T-cell (primary cell): ENCODE measurements at regions not wholly inside any gene's neighbourhood (a gene's known extent, or its start where the extent isn't known, plus 50 kb on each side); places are given as distances from the start of the nearest gene placed in this dataset.
"Not testable (repeated sequence)": the region's sequence is repeated elsewhere in the genome, so short reads cannot be mapped to it uniquely, and the experiment has no call there.

Experiments
- ATAC-seq, 4 experiments: fragments of 200-7000 bp in 3 of 4; fragments of 150-1000 bp in 1 of 4; cut with Tn5 transposase; replicated peaks in 1 of 4; 1 replicate in 3 of 4; 2 replicates in 1 of 4; pipeline ENCODE4 v1.10.0; 2021; ENCODE audit warnings: moderate library complexity in 3 of 4, mild to moderate bottlenecking in 2 of 4, moderate number of reproducible peaks in 1 of 4
- CTCF ChIA-PET, 2 donors: fragments of 300-600 bp; sonication (Branson Sonifier 250); formaldehyde crosslinking; loops; one replicate each; lab custom pipeline; 2022; ENCODE audit warnings: antibody characterized with exemption in 2 of 2; lab: Charles Lee
- POLR2A ChIA-PET, 2 donors: fragments of 300-600 bp; sonication (Branson Sonifier 250); formaldehyde crosslinking; loops; one replicate each; lab custom pipeline; 2022; ENCODE audit warnings: antibody characterized with exemption in 2 of 2; lab: Charles Lee
- DNase-seq, 35 experiments: peaks; one replicate each; pipeline versions ENCODE4 v3.0.0 to v3.0.0-alpha.2; 2013 to 2023
- H3K27ac ChIP-seq: one replicate; pipeline ENCODE4 v1.5.1; 2013; ENCODE audit warnings: low read length
- H3K27me3 ChIP-seq, 2 experiments: replicated peaks in 1 of 2; 1 replicate in 1 of 2; 2 replicates in 1 of 2; pipeline versions ENCODE4 v1.6.1 to v1.7.0; 2013; ENCODE audit warnings: low read length in 1 of 2, mixed read lengths in 1 of 2; ENCODE audit not compliant: control insufficient read depth in 2 of 2, insufficient read depth in 2 of 2; ENCODE audit errors: extremely low read depth in 1 of 2
- H3K36me3 ChIP-seq, 2 donors: 1 replicate in 1 of 2; 2 replicates in 1 of 2; pipeline versions ENCODE4 v1.6.1 to v1.7.0; 2013; ENCODE audit warnings: low read length in 1 of 2; ENCODE audit not compliant: control insufficient read depth in 2 of 2, insufficient read depth in 1 of 2; ENCODE audit errors: extremely low read depth in 1 of 2
- H3K4me1 ChIP-seq, 2 experiments: 1 replicate in 1 of 2; 2 replicates in 1 of 2; pipeline versions ENCODE4 v1.6.1 to v1.7.0; 2013; ENCODE audit warnings: low read length in 2 of 2, mixed read lengths in 1 of 2; ENCODE audit not compliant: insufficient read depth in 2 of 2, control insufficient read depth in 1 of 2; ENCODE audit errors: extremely low read depth in 1 of 2
- H3K4me3 ChIP-seq, 2 donors: 1 replicate in 1 of 2; 2 replicates in 1 of 2; pipeline versions ENCODE4 v1.5.1 to v1.7.0; 2013; ENCODE audit warnings: mild to moderate bottlenecking in 2 of 2, low read length in 1 of 2, moderate library complexity in 1 of 2; ENCODE audit not compliant: control insufficient read depth in 1 of 2; ENCODE audit errors: extremely low read depth in 1 of 2
- H3K9me3 ChIP-seq: 2 replicates; pipeline ENCODE4 v1.7.0; 2013
- H3K27ac Mint-ChIP-seq, 2 donors: one replicate each; pipeline ENCODE4 v1.8.0; 2020 to 2021; ENCODE audit warnings: mild to moderate bottlenecking in 2 of 2, mixed read lengths in 2 of 2
- H3K27me3 Mint-ChIP-seq, 2 donors: one replicate each; pipeline ENCODE4 v1.8.0; 2021 to 2022; ENCODE audit warnings: mixed read lengths in 2 of 2
- H3K36me3 Mint-ChIP-seq: one replicate; pipeline ENCODE4 v1.8.0; 2021; ENCODE audit warnings: mixed read lengths
- H3K4me1 Mint-ChIP-seq, 3 donors: one replicate each; pipeline ENCODE4 v1.8.0; 2020 to 2022; ENCODE audit warnings: mixed read lengths in 3 of 3, mild to moderate bottlenecking in 1 of 3
- H3K4me3 Mint-ChIP-seq, 3 donors: one replicate each; pipeline ENCODE4 v1.8.0; 2020 to 2022; ENCODE audit warnings: mild to moderate bottlenecking in 3 of 3, mixed read lengths in 3 of 3, moderate library complexity in 3 of 3
- H3K9me3 Mint-ChIP-seq, 3 donors: one replicate each; pipeline ENCODE4 v1.8.0; 2020 to 2022; ENCODE audit warnings: mixed read lengths in 3 of 3
- WGBS: methylation state at CpG from one replicate; pipeline ENCODE4 v1.1.5; 2013; ENCODE audit warnings: missing lambda C conversion rate; ENCODE audit not compliant: insufficient coverage; 5-methylcytosine and 5-hydroxymethylcytosine counted together

- Histone ChIP-seq H3K27me3 (no peaks in the 10 kb centered on the region), H3K4me3 (no peak overlapping the region), H3K27ac (no peak overlapping the region), H3K9me3 (no peaks in the 10 kb centered on the region), H3K4me1 (no peaks in the 10 kb centered on the region), H3K36me3 (no peaks in the 10 kb centered on the region)
- H3K4me1 Mint-ChIP-seq = no peaks in the 10 kb centered on the region
- no peak overlapping the region for H3K4me3 Mint-ChIP-seq
- H3K36me3 Mint-ChIP-seq = no peaks in the 10 kb centered on the region
- ChIA-PET CTCF (no interaction called here), POLR2A (no interaction called here)
- no peaks in the 10 kb centered on the region for H3K27me3 Mint-ChIP-seq
- WGBS = no CpG with 5 or more reads among the region's 1 CpG
- no peak for DNase-seq
- no peak overlapping the region for H3K27ac Mint-ChIP-seq
- ATAC-seq = no peak
- H3K9me3 Mint-ChIP-seq = peaks cover 0 to 19% (median 15%) of the 10 kb centered on the region in 3 donors
Observed at GRCh38 chr13:62781866-62782265, 1366.2 kb upstream of the PCDH20 start.

GRCh38 chr13:62779161-62779560, 1363.5 kb upstream of the PCDH20 start:
- ChIA-PET POLR2A (no interaction called here), CTCF (no interaction called here)
- ATAC-seq (no peak), DNase-seq (no peak)
- H3K9me3 Mint-ChIP-seq = peaks cover 0 to 18% (median 14%) of the 10 kb centered on the region in 3 donors
- no peaks in the 10 kb centered on the region for H3K4me1 Mint-ChIP-seq
- no peak overlapping the region for H3K27ac ChIP-seq
- no peaks in the 10 kb centered on the region for H3K4me1 ChIP-seq
- H3K9me3 ChIP-seq = no peaks in the 10 kb centered on the region
- no peak overlapping the region for H3K27ac Mint-ChIP-seq
- H3K36me3 ChIP-seq = no peaks in the 10 kb centered on the region
- 100% methylated on average over 1 of the region's 6 CpGs for WGBS
- H3K4me3 ChIP-seq = no peak overlapping the region
- no peaks in the 10 kb centered on the region for H3K36me3 Mint-ChIP-seq
- H3K27me3 ChIP-seq = no peaks in the 10 kb centered on the region
- H3K4me3 Mint-ChIP-seq = no peak overlapping the region
- no peaks in the 10 kb centered on the region for H3K27me3 Mint-ChIP-seq

GRCh38 chr13:62767473-62767872, 1351.8 kb upstream of the PCDH20 start:
- Mint-ChIP-seq H3K27ac (no peak overlapping the region), H3K4me3 (no peak overlapping the region), H3K4me1 (no peaks in the 10 kb centered on the region), H3K9me3 (peaks cover 5 to 14% (median 13%) of the 10 kb centered on the region in 3 donors), H3K36me3 (no peaks in the 10 kb centered on the region), H3K27me3 (no peaks in the 10 kb centered on the region)
- Histone ChIP-seq H3K27ac (no peak overlapping the region), H3K9me3 (no peaks in the 10 kb centered on the region), H3K36me3 (no peaks in the 10 kb centered on the region), H3K27me3 (no peaks in the 10 kb centered on the region), H3K4me1 (no peaks in the 10 kb centered on the region), H3K4me3 (no peak overlapping the region)
- ChIA-PET POLR2A (no interaction called here), CTCF (no interaction called here)
- no peak for DNase-seq
- 94% methylated on average over 8 of the region's 9 CpGs for WGBS
- no peak for ATAC-seq

- ATAC-seq (no peak), DNase-seq (no peak)
- Histone ChIP-seq H3K4me3 (no peak overlapping the region), H3K4me1 (no peaks in the 10 kb centered on the region), H3K36me3 (no peaks in the 10 kb centered on the region), H3K27me3 (no peaks in the 10 kb centered on the region), H3K9me3 (no peaks in the 10 kb centered on the region), H3K27ac (no peak overlapping the region)
- ChIA-PET CTCF (no interaction called here), POLR2A (no interaction called here)
- H3K27me3 Mint-ChIP-seq = no peaks in the 10 kb centered on the region
- H3K4me3 Mint-ChIP-seq = no peak overlapping the region
- H3K36me3 Mint-ChIP-seq = no peaks in the 10 kb centered on the region
- H3K9me3 Mint-ChIP-seq = peaks cover 12 to 33% (median 25%) of the 10 kb centered on the region in 3 donors
- H3K27ac Mint-ChIP-seq = no peak overlapping the region
- H3K4me1 Mint-ChIP-seq = no peaks in the 10 kb centered on the region
- WGBS = no CpG with 5 or more reads among the region's 1 CpG
Observed at GRCh38 chr13:62760724-62761123, 1345.1 kb upstream of the PCDH20 start.

- POLR2A ChIA-PET = no interaction called here
- Histone ChIP-seq H3K9me3 (no peaks in the 10 kb centered on the region), H3K36me3 (no peaks in the 10 kb centered on the region), H3K27me3 (no peaks in the 10 kb centered on the region), H3K27ac (no peak overlapping the region), H3K4me3 (no peak overlapping the region), H3K4me1 (no peaks in the 10 kb centered on the region)
- no CpG with 5 or more reads among the region's 2 CpGs for WGBS
- H3K9me3 Mint-ChIP-seq = peaks cover 7 to 9% (median 7%) of the 10 kb centered on the region in 3 donors
- ATAC-seq = no peak
- no peak for DNase-seq
- no peaks in the 10 kb centered on the region for H3K27me3 Mint-ChIP-seq
- CTCF ChIA-PET = no interaction called here
- no peak overlapping the region for H3K27ac Mint-ChIP-seq
- no peaks in the 10 kb centered on the region for H3K4me1 Mint-ChIP-seq
- H3K36me3 Mint-ChIP-seq = no peaks in the 10 kb centered on the region
- H3K4me3 Mint-ChIP-seq = no peak overlapping the region
Observed at GRCh38 chr13:62747629-62748028, 1332.0 kb upstream of the PCDH20 start.

GRCh38 chr13:62747152-62747551, 1331.5 kb upstream of the PCDH20 start:
- DNase-seq (no peak), ATAC-seq (no peak)
- no peaks in the 10 kb centered on the region for H3K36me3 Mint-ChIP-seq
- ChIA-PET CTCF (no interaction called here), POLR2A (no interaction called here)
- H3K9me3 Mint-ChIP-seq = peaks cover 7 to 9% (median 7%) of the 10 kb centered on the region in 3 donors
- no peak overlapping the region for H3K27ac Mint-ChIP-seq
- H3K27me3 ChIP-seq = no peaks in the 10 kb centered on the region
- WGBS = 74% methylated on average over 2 of the region's 2 CpGs
- no peaks in the 10 kb centered on the region for H3K27me3 Mint-ChIP-seq
- H3K27ac ChIP-seq = no peak overlapping the region
- H3K36me3 ChIP-seq = no peaks in the 10 kb centered on the region
- no peaks in the 10 kb centered on the region for H3K4me1 ChIP-seq
- H3K4me1 Mint-ChIP-seq = no peaks in the 10 kb centered on the region
- H3K9me3 ChIP-seq = no peaks in the 10 kb centered on the region
- H3K4me3 ChIP-seq = no peak overlapping the region
- no peak overlapping the region for H3K4me3 Mint-ChIP-seq

- POLR2A ChIA-PET, H3K36me3 Mint-ChIP-seq, H3K27ac ChIP-seq, DNase-seq, H3K27ac Mint-ChIP-seq, H3K27me3 Mint-ChIP-seq, H3K9me3 ChIP-seq, H3K36me3 ChIP-seq, ATAC-seq, H3K4me1 Mint-ChIP-seq, H3K4me3 ChIP-seq, CTCF ChIA-PET, H3K4me1 ChIP-seq, H3K27me3 ChIP-seq, H3K4me3 Mint-ChIP-seq: not testable (repeated sequence)
- peaks cover 22 to 47% (median 27%) of the 10 kb centered on the region in 3 donors for H3K9me3 Mint-ChIP-seq
- 75% methylated on average over 7 of the region's 9 CpGs for WGBS
Observed at GRCh38 chr13:62729746-62730145, 1314.1 kb upstream of the PCDH20 start.
